Activated naive CD4-positive, alpha-beta T cell treated with Interleukin-2 at 50 U/mL for 16 hours (primary cell): ENCODE measurements at regions not wholly inside any gene's neighbourhood (a gene's known extent, or its start where the extent isn't known, plus 50 kb on each side); places are given as distances from the start of the nearest gene placed in this dataset.

ENCODE experiments used
- DNase-seq: peaks from one replicate; pipeline ENCODE4 v3.0.0-alpha.2; 2020

DNA sequence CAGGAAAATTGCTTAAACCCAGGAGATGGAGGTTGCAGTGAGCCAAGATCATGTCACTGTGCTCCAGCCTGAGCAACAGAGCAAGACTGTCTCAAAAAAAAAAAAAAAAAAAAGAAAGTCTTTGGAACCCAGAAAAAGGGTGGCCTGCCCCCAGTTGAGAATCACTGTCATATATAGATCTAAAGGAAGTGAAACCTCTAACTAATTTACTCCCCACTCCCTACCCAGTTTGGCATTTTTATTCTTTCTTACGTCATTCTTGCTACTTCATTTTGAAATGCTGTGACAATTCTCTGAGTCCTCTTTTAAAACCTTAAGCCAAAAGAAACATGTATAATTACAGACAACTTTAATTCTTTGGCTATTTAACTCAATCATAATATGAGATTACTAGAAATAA lies 254.8 kb downstream of the CDC5L start:
- DNase-seq = no peak

DNA sequence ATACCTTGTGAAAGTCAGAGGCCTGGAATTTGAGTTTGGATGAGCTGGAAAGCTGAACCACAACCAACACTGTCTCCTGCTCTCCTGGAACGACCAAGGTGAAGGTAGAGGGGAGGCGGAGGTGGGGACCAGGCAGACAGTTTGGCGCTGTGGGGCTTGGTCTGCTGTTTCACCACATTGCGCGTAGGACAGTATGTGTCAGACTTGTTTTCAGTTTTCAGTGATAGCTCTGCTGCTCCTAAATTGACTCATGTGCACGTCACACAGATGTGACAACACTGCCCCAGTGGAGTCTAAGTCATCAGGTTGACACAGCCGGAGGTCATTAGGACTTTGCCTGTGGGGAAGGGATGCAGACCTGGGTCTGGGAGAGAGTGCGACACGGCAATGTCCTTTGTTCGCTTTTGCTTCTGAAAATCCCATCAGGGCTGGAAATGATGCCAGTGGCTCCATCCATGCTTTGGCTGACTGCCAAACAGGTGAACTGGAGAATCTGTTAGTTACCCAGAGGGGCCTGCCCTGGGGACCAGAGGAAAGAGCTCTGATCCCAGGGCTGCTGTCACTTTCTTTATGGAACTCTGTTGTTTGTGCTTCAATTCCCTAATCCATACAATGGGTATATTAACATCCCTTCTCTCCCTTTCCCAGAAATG lies 255.5 kb downstream of the CDC5L start:
- peak; percentile 67 for DNase-seq

DNA sequence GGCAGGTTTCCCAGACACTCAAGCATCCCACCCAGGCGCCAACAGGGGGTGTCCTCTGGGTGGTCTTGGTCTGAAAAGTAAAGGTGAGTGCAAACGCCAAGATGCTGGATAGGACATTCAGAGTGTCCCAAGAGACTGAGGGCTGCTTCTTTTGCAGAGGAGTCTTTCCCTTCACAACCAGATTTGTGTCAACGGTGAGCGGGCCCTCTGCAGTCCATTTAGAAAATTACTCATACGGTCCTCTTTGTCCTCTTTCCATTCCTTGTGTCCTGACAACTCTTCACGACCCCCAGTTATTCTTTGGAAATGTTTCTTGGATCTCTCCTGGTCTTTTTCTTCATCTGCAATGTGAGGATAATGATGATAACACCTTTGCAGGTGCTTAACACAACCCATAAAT lies 257.8 kb downstream of the CDC5L start:
- DNase-seq = no peak

DNA sequence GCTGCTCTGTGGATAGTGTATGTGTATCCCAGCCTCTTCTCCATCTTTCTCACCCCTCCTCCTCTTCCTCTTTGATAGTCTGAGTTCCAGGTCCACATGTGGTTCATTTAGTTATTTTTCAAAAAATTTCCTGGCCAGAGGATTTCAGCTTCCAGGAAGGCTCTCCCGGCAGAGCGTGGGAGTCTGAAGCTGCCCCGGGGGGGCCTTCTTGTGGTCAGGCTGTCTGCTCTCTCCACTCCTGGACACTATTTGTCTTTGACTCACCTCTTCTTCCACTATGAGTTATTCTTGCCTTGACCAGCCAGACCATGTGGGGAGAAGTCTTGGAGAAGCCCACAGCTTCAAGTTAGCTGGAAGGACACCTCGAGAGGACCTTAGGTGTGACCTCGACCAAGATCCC lies 258.8 kb downstream of the CDC5L start:
- DNase-seq = no peak

DNA sequence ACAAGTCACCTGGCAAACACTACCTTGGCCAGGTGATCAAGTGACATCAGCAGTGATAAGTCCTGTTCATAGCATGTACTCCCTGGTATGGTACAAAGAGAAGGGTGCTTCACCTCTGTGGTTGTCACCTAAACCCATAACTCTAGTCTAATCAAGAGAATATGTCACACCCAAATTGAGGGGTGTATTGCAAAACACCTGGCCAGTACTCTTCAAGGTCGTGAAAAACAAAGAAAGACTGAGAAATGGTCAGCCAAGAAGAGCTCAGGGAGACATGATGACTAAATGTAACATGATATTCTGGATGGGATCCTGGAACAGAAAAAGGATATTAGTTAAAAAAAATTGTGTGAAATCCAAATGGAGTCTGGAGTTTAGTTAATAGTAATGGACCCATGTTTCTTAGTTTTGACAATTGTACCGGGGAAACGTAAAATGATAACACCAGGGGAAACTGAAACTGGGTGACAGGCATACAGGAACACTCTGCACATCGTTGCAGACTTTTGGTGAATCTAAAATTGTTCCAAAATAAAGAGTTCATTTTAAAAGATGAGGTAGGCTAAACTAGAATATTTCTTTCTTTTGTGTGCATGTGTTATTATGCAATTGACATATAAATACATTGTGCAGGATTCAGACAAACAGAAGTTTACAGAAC lies 262.0 kb downstream of the CDC5L start:
- no peak for DNase-seq

DNA sequence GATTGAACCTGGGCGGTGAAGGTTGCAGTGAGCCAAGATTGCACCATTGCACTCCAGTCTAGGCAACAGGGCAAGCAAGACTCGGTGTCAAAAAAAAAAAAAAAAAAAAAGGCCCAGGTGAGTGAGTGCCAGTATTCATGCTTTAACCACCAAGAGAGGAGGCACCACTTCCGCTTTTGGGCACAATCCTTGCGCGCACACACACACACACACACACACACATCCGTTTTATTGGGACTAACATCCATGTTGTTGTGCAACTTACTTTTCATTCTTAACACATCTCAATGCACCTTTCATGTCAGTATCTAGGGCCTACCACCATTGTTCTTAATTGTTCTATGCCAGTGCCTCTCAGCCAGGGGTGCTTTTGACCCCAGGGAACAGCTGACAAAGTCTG lies 263.0 kb downstream of the CDC5L start:
- DNase-seq = no peak

DNA sequence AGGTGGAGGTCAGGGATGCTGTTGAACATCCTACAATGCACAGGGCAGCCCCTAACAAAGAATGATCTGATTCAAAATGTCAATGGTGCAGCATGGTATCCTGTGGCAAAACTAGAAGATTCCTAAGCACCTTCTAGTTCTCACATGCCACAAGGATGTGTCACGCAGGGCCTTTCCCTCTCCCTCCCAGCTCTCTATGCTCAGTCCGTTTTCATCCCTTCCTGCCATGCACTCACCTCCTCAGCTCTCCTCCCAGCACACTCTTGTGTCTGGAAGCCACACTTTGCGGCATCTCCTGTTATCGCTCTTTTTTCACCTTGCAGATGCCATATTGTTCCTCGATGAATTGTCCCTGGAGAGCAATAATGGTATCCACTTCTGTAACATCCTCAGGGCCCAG lies 263.4 kb downstream of the CDC5L start:
- DNase-seq = no peak

DNA sequence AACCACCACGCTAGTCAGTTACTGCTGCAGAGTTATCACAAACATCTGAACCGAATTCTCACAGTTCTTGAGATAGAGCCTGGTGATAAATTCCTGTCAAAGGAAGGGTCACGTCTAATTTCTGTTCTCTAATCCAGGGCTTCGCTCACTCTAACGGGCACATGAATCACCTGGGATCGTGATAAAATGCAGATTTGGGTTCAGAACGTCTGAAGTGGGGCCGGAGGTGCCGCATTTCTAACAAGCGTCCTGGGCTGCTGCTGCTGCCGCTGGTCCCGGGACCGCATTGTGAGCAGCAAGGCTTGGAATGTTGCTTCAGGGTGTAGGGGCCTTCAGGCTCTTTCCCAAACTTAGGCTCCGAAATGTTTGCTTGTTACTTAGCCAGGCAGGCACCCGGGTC lies 264.1 kb downstream of the CDC5L start:
- DNase-seq = no peak

DNA sequence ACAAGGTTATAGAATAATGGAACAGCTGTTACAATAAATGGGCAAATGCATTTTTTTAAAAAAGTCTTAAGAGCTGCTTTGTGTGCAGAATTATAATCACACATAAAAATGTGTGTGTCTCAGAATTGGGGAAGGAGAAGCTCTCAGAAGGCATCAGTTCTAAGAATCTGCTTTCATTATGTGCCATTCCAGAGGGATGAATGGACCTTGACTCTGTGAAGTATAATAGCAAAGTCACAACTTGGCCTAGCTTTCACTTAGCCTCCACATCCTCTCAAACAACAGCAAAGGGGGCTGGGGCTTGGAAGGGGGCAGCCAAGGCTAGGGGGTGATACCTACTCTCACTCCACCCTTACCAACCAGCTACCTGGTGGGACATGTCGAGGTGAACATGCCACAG lies 265.0 kb downstream of the CDC5L start:
- DNase-seq = no peak

DNA sequence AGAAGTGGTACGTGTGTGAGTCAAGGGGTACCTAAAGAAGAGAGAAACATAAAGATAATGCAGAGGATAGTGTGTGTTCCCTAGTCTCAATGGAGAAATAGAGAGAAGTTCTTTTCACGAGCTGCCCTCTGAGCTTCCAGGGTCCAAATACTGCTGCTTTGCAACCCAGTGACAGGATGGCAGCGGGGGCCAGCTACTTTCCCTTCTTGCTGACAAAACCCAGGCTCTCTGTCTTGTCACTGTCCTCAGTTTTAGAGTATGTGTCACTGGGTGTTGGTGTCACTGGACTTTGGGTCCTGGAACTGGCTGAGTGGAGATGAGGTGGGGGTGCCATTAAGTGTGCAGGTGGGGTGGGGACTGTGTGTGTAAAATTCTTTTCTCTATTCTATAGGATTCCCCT lies 265.6 kb downstream of the CDC5L start:
- no peak for DNase-seq

DNA sequence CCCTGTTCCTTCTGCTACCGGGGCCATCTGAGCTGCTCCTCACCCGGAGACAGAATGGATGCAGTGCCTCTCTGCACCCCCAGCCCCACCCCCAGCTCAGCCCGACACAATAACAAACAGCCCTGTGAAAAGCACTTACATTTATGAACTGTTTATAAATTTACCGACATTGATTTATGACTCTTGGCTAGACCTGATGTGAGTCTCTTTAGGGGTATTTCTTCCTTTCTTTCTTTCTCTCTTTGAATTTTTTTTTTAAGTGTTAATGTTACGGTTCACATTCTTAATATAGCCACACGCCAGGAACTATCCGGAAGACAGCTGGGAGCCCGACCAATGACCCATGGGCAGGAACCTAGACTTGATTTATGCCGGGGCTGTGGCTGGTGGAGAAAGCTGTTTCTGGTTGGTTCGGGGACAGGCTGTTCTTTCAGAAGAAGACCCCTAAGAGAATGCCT lies 266.3 kb downstream of the CDC5L start:
- DNase-seq = no peak

DNA sequence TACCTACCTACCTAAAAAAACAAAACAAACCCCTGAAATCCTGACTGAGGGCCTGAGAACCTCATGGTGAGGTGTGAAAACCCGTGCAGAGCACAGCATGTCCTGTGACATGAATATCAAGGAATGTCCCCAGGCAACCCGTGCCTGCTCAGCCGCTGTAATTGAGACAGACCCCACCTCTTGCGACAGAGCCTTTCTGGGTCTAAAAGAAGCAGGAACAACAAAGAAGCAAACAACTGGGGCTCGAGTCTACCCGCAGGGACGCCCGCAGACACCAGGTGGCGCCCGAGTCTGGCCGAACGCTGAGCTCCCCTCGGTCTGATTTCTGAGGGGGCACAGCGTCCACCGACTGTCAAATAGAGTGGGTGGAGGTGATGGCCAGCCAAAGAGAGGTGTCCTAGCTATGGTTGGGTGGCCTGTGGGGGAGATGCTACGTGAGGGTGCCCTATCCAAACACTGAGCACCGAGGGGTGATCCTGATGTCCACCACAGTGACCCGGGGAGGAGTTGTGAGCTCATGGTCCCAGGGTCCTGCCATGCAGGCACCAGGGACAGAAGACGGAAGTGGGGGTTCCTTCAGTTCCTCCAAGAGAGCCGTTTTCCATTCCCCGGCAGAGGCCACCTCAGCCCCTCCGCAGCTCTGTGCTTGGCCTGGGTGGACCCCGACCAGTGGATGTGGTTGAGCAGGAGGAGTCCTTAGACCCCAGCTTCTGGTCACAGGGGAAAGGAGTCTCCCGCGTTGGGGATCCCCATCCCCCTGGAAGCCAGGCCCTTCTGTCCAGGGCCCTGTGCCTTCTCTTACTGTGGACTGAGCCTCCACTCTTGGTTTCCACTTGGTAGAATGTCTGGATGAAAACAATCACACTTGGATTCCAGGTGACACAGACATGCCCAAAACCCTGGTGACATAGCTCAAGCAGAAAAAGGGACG lies 268.2 kb downstream of the CDC5L start:
- peak; percentile 78 for DNase-seq

DNA sequence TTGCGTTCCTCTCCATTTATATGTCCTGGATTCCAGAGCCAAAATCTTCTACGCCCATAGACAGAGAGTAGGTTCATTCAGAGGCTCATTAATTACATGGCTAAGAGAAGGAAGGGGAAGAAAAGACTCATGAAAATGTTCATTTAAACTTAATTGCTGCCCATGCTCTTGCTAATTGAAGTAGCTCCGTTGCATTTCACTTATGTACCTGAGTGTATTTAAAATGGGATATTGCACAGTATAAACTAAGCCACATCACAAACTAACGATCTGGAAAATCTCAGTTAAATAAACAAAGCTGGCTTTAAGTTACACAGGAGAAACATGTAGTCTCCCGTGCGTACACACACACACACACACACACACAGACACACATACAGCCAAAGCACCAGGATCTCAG lies 269.2 kb downstream of the CDC5L start:
- no peak for DNase-seq

DNA sequence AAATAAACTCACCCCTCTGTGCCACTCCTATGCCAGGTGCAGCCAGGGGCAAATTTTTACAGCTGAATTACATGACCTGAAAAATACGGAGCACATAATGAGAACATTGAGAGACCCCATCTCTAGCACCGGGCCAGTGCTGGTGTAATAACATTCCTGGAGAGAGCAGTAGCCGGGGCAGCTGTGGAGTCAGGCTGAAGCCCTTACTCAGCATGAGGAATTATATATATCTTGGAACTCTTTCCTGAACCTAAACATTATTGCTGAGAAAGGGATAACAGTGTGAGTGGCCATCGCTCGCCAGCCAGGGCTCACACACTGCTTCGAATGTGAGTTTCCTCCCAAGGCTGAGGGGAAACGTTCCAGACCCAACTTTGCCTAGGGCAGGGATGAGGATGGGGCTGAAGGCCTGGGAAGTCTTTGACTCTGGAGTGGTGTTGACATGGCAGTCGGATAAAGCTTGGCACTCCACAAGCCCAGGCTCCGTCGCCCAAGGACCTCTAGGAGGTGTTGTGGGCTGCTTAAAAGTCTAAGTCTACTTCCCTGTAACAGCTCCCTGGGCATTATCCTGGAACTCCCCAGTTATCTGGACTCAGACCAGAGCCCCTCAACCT lies 269.8 kb downstream of the CDC5L start:
- DNase-seq = no peak

DNA sequence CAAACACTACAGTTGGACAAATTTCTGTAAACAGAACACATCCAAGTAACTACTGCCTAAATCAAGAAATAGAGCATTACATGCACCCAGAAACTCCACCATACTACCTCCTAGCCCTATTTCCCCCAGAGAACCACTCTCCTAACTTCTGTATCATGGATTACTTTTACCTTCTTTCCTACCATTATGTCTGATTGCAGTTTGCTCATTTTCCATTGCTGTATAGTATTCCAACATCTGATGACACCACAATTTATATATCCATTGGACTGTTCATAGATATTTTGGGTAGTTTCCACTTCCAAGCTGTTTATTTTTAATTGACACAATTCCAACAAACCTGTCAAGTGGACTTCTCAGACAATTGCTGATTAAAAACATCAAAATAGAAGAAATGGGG lies 271.1 kb downstream of the CDC5L start:
- no peak for DNase-seq

DNA sequence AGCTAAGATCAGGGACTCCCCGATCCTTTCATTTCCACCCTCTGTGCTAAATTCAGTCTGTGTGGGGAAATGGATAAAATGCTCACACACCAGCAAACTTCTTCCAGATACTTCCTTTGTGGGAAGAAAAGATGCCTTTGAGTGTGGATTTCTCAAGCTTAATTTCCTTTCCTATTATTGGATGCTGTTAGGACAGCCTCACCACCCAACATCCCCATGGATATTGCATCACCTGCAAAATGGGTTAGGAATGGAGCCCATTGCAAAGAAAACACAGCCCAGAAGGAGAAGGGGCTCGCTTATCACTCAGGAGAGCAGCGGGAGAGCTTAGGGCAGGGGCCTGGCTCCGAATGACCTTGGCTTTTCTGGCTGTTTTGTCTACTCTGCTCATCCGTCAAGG lies 272.2 kb downstream of the CDC5L start:
- no peak for DNase-seq

DNA sequence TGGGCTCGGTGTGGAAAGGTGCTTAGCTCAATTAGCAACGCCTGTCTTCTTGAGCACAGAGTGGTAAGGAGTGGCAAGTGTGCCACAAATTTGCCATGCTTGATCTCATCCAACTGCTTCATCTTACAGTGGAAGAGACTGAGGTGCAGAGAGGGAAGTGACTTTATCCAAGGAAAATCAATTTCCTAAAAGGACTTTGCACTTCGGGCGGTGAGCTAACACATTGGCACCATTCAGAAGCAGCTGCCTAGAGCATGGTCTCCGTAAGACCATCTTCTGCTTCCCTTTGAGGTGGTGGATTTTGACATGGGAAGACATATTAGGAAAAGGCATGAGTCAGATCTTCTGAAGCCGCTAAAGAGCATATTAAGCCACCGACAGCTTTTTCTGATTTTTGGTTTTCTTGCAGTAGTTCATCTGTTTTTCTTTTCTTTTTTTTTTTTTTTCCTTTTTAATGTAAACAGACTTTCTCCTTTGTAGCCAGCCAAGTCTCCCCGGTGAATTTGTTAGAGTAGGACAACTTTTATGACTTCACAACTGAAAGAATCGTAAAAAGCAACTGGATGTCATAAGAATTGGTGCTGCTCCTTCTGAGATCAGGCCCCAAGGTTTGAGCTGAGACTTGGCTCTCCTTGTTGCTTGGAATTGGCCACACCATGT lies 273.2 kb downstream of the CDC5L start:
- no peak for DNase-seq

DNA sequence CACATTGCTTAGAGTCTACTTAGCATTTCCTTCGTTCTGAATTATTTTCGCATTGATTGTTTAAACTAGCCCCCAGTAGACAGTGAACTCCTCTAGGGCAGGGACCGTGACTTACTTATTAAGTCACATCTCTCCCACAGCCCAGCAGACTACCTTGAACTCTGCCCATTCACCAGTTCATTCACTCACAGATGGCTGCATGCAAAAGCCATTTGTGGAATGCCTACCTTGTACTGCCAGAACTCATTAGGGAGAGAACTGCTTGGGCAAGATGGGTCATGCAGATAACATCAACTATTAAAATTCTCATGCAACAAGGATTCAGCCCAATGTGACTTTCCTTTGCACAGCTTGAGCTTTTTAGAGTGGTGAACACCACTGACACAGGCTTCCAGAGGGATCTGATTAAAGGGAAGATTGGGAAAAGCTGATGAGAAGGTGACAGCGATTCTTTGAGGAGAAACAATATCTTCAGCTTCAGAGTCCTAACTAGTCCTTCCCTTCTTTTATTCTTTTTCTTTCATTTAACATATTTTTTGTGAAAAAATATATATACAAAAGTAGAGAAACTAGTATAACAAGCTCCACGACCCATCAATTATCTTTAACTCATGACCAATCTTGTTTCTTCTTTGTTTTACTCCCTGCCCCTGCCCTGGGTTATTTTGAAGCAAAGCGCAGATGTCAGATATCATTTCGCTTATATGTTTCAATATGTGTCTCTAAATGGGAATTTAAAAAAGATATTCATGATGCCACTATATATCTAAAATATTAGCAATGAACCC lies 273.9 kb downstream of the CDC5L start:
- no peak for DNase-seq

DNA sequence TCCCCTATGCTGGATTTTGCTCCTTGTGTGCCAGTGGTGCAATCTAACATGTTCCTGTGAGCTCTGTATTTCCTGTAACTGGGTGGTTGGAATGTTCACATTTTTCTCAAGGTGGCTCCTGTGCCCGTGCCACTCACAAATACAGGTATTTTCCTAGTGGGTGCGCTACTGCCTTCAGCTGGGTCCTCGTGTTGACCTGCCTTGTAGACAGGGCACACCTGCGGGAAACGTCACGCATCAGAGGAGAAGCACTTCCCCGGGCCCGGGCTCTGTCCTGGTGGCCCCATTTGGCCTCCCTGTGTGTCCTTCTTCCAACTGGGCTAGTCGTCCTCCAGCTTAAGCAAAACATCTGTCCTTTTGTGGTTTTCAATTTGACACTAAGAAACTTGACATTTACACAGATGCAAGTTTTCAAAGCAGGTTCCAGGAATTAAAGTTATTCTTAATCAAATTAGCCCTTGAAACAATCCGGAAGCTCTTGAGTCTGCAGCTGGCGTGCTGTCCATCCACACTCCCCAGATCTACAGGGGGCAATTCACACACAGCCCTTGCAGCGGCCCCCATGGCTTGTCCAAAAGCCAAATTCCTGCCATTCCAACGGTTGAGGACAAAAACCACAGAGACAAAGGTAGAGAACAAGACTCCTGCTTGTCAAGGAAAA lies 275.1 kb downstream of the CDC5L start:
- DNase-seq = no peak

DNA sequence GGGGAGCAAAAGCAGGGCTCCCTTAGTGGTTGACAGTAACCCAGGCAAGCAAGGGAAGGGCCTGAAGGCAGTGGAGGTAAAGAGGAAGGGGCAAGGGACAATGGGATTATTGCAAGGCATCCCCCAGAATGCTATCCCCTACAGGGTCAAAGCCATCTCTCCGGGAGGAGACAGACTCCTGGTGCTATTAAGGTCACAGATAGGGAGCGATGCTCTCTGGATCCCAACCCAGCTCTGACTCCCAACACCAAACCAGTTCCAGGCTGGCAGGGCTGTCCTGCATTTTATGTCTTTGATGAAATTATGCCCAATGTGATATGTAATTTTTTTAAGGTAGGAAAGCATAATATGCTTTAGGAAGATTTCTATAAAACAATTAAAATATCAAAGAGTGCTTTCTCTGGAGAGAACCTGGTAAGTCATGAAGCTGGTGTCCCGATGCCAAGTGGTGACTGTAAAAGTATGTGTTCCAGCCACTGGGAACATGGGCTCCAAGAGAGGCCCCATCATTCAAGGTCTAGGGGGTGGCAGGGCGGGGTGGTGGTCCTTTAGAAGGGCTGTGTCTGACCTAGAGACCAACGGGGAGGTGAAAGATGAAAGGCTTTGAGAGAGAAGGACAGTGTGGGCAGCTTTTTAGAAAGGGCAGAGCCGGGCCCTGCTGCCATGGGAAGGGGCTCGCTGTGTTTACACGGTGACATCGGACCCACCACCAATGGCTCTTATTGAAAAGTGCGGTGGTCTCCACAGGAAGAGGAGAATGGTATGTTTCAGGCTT lies 276.5 kb downstream of the CDC5L start:
- no peak for DNase-seq

DNA sequence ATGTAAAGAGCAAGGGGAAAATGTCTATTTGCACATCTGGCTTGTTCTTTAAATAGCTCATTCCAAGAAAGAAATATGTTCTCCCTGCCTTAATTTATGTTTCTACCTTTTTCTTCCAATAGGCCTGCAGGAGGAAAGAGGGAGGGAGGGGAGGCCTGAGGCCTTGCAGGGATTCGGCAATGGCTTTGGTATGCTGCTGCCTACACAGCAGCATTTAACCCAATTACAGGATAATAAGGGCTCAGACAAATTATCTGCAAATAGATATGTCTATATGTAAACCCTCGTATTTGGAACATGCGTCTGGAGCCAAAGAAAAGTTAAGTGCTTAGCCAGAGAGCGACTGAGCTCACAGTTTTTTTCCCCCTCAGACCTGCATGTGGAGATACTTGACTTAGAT lies 277.2 kb downstream of the CDC5L start:
- no peak for DNase-seq
